K562 (cell line): ENCODE measurements at regions not wholly inside any gene's neighbourhood (a gene's known extent, or its start where the extent isn't known, plus 50 kb on each side); places are given as distances from the start of the nearest gene placed in this dataset.

ENCODE experiments used
- ATAC-seq: fragments of 200-7000 bp; cut with Tn5 transposase; 3 replicates; pipeline ENCODE4 v1.9.1; 2020; ENCODE audit warnings: moderate library complexity
- BruUV-seq: library from RNA; stranded (reverse); fragments of 400-500 nt; replicated peaks from 2 replicates; lab custom pipeline; 2021; lab: Mats Ljungman, UMichigan
- CTCF ChIA-PET: fragments of 300-600 bp; formaldehyde crosslinking; extraction: SDS; loops from one replicate; lab custom pipeline; 2021; ENCODE audit warnings: low intra/inter-chr PET ratio; lab: Yijun Ruan, JAX
- POLR2A ChIA-PET: fragments of 300-600, 350-650 bp; sonication (Branson Sonifier 250); formaldehyde crosslinking; extraction: SDS; loops from one replicate; lab custom pipeline; 2021; ENCODE audit warnings: antibody characterized with exemption, inconsistent platforms; lab: Yijun Ruan, JAX
- DNase-seq, 4 experiments: peaks; one replicate each; pipeline versions ENCODE4 v3.0.0 to v3.0.0-alpha.2; 2011 to 2018; ENCODE audit warnings: low spot score in 3 of 4, mixed read lengths in 3 of 4; ENCODE audit errors: extremely low read depth in 1 of 4
- FAIRE-seq: peaks from 2 replicates; lab custom pipeline; 2011; peaks lifted over from hg19 to GRCh38; lab: Jason Lieb, UNC
- H2AFZ ChIP-seq: 2 replicates; pipeline ENCODE4 v1.6.0; 2011; ENCODE audit warnings: low read depth, low read length, control low read depth, inconsistent platforms
- H3K27ac ChIP-seq: fragments of 200-600 bp; 3 replicates; pipeline ENCODE4 v1.8.0; 2011; ENCODE audit warnings: low read depth, mild to moderate bottlenecking, control low read depth, inconsistent platforms, low read length, moderate library complexity, mixed read lengths; ENCODE audit errors: extremely low read depth
- H3K27me3 ChIP-seq, 2 experiments: fragments of 300-600 bp in 1 of 2; 2 replicates in 1 of 2; 3 replicates in 1 of 2; pipeline versions ENCODE4 v1.6.0 to v1.8.0; 2011; ENCODE audit warnings: inconsistent platforms in 2 of 2, low read length in 2 of 2, mild to moderate bottlenecking in 1 of 2, mixed read lengths in 1 of 2, moderate library complexity in 1 of 2; ENCODE audit not compliant: control insufficient read depth in 2 of 2, insufficient read depth in 2 of 2
- H3K36me3 ChIP-seq: fragments of 300-600 bp; 3 replicates; pipeline ENCODE4 v1.8.0; 2011; ENCODE audit warnings: mild to moderate bottlenecking, low read length, inconsistent platforms; ENCODE audit not compliant: control insufficient read depth, insufficient read depth
- H3K4me1 ChIP-seq, 2 experiments: fragments of 200-600 bp in 1 of 2; replicated peaks in 1 of 2; 2 replicates in 1 of 2; 3 replicates in 1 of 2; pipeline versions ENCODE4 v1.5.1 to v1.8.0; 2011; ENCODE audit warnings: inconsistent platforms in 2 of 2, low read length in 2 of 2, mild to moderate bottlenecking in 1 of 2, mixed read lengths in 1 of 2, moderate library complexity in 1 of 2; ENCODE audit not compliant: control insufficient read depth in 2 of 2, insufficient read depth in 2 of 2
- H3K4me2 ChIP-seq: 2 replicates; pipeline ENCODE4 v1.6.1; 2011; ENCODE audit warnings: low read length, control low read depth, inconsistent platforms, mixed read lengths; ENCODE audit not compliant: insufficient read depth
- H3K4me3 ChIP-seq: fragments of 200-600 bp; sonication (generic), shearing (Covaris generic); 2 replicates; pipeline ENCODE4 v1.5.1; 2016; ENCODE audit warnings: control low read depth, inconsistent platforms
- H3K79me2 ChIP-seq: fragments of 200-600 bp; 3 replicates; pipeline ENCODE4 v1.8.0; 2011; ENCODE audit warnings: low read length, inconsistent platforms; ENCODE audit not compliant: control insufficient read depth, insufficient read depth
- H3K9ac ChIP-seq, 2 experiments: 2 replicates each; pipeline versions ENCODE4 v1.6.0 to v1.6.1; 2011; ENCODE audit warnings: low read depth in 2 of 2, low read length in 2 of 2, control low read depth in 1 of 2, inconsistent platforms in 1 of 2, mild to moderate bottlenecking in 1 of 2, mixed read lengths in 1 of 2; ENCODE audit not compliant: insufficient read depth in 1 of 2
- H3K9me1 ChIP-seq: one replicate; pipeline ENCODE4 v1.6.0; 2011; ENCODE audit warnings: inconsistent platforms, mild to moderate bottlenecking, low read length, moderate library complexity; ENCODE audit not compliant: control insufficient read depth, insufficient read depth
- H3K9me3 ChIP-seq: replicated peaks from 2 replicates; pipeline ENCODE4 v1.5.1; 2011; ENCODE audit warnings: low read depth, low read length, inconsistent platforms; ENCODE audit not compliant: control insufficient read depth, insufficient read depth
- H4K20me1 ChIP-seq: replicated peaks from 2 replicates; pipeline ENCODE4 v1.6.1; 2011; ENCODE audit warnings: low read length, inconsistent platforms, mixed read lengths; ENCODE audit not compliant: control insufficient read depth, insufficient read depth
- SAFB ChIP-seq: fragments of 200-400 bp; formaldehyde crosslinking; IDR thresholded peaks from 2 replicates; pipeline ENCODE4 v1.6.1; 2017; ENCODE audit warnings: low read depth, low read length, borderline replicate concordance
- ZNF140 ChIP-seq: fragments of 250-450 bp; sonication (Bioruptor Pico); IDR thresholded peaks from 2 replicates; pipeline ENCODE4 v1.8.0; 2021; ENCODE audit warnings: moderate library complexity, mild to moderate bottlenecking, inconsistent platforms
- WGBS: fragments of 100-300 bp; shearing (Covaris generic); methylation state at CpG from one replicate; pipeline ENCODE4 v1.1.6; 2016; ENCODE audit warnings: low coverage, mixed read lengths; ENCODE audit not compliant: insufficient coverage; ENCODE audit errors: missing lambda C conversion rate; 5-methylcytosine and 5-hydroxymethylcytosine counted together
- in situ Hi-C: fragments of 300-500 bp; cut with MboI; formaldehyde crosslinking; loops from 4 replicates; pipeline ENCODE4 v1.15.0; 2018; ENCODE audit warnings: inconsistent platforms, mixed read lengths
- intact Hi-C: fragments of 100-400 bp; cut with micrococcal nuclease; formaldehyde crosslinking; loops from 2 replicates; pipeline ENCODE4 v1.14.2; 2022
- TF ChIP-seq, protein P1 (sequence below): sonication (generic); formaldehyde crosslinking; IDR thresholded peaks from 2 replicates; pipeline ENCODE4 v1.9.0; 2022; ENCODE audit warnings: mild to moderate bottlenecking, missing genetic modification reagents
- TF ChIP-seq, protein P2 (sequence below): sonication (generic); formaldehyde crosslinking; IDR thresholded peaks from 2 replicates; pipeline ENCODE4 v1.8.1; 2022; ENCODE audit warnings: missing genetic modification reagents
- TF ChIP-seq, protein P3 (sequence below): fragments of 250-450 bp; sonication (Bioruptor Pico); IDR thresholded peaks from 2 replicates; pipeline ENCODE4 v1.5.0; 2020; ENCODE audit warnings: mild to moderate bottlenecking

- TF ChIP-seq, protein P1, sequence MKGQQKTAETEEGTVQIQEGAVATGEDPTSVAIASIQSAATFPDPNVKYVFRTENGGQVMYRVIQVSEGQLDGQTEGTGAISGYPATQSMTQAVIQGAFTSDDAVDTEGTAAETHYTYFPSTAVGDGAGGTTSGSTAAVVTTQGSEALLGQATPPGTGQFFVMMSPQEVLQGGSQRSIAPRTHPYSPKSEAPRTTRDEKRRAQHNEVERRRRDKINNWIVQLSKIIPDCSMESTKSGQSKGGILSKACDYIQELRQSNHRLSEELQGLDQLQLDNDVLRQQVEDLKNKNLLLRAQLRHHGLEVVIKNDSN (CRISPR knock-in tag): no peak
- TF ChIP-seq, protein P2, sequence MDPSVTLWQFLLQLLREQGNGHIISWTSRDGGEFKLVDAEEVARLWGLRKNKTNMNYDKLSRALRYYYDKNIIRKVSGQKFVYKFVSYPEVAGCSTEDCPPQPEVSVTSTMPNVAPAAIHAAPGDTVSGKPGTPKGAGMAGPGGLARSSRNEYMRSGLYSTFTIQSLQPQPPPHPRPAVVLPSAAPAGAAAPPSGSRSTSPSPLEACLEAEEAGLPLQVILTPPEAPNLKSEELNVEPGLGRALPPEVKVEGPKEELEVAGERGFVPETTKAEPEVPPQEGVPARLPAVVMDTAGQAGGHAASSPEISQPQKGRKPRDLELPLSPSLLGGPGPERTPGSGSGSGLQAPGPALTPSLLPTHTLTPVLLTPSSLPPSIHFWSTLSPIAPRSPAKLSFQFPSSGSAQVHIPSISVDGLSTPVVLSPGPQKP (CRISPR knock-in tag): no peak
- TF ChIP-seq, protein P3, sequence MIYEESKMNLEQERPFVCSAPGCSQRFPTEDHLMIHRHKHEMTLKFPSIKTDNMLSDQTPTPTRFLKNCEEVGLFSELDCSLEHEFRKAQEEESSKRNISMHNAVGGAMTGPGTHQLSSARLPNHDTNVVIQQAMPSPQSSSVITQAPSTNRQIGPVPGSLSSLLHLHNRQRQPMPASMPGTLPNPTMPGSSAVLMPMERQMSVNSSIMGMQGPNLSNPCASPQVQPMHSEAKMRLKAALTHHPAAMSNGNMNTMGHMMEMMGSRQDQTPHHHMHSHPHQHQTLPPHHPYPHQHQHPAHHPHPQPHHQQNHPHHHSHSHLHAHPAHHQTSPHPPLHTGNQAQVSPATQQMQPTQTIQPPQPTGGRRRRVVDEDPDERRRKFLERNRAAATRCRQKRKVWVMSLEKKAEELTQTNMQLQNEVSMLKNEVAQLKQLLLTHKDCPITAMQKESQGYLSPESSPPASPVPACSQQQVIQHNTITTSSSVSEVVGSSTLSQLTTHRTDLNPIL (CRISPR knock-in tag): no peak
Observed at GRCh38 chr7:17477182-17477581, 178.7 kb downstream of the AHR start (continued).

- in situ Hi-C loops: no loop called here
- H3K9ac ChIP-seq: no peak overlapping the region
- WGBS: 4% methylated on average over 2 of the region's 2 CpGs
- no peak for ATAC-seq
- H3K9me1 ChIP-seq: no peaks in the 10 kb centered on the region
- H3K4me3 ChIP-seq: no peak overlapping the region
- BruUV-seq: no TSS peak
- H3K9me3 ChIP-seq: no peaks in the 10 kb centered on the region
- H3K36me3 ChIP-seq: no peaks in the 10 kb centered on the region
- no peak for FAIRE-seq
- no peak for DNase-seq
- ChIA-PET POLR2A (no interaction called here), CTCF (no interaction called here)
- H4K20me1 ChIP-seq: no peaks in the 10 kb centered on the region
- no peak overlapping the region for H3K27ac ChIP-seq
- no peak for TF ChIP-seq SAFB
- TF ChIP-seq ZNF140 (CRISPR knock-in tag): no peak
- H2AFZ ChIP-seq: no peak overlapping the region
- no peaks in the 10 kb centered on the region for H3K79me2 ChIP-seq
- intact Hi-C loops: no loop called here
- no peak overlapping the region for H3K4me2 ChIP-seq
- H3K4me1 ChIP-seq: no peaks in the 10 kb centered on the region
- no peaks in the 10 kb centered on the region for H3K27me3 ChIP-seq
Observed at GRCh38 chr7:17481118-17481517, 182.7 kb downstream of the AHR start.
